CD4-positive, alpha-beta T cell (primary cell): ENCODE measurements at regions not wholly inside any gene's neighbourhood (a gene's known extent, or its start where the extent isn't known, plus 50 kb on each side); places are given as distances from the start of the nearest gene placed in this dataset.
"Not testable (repeated sequence)": the region's sequence is repeated elsewhere in the genome, so short reads cannot be mapped to it uniquely, and the experiment has no call there.

Experiments
- ATAC-seq: fragments of 200-7000 bp; cut with Tn5 transposase; one replicate; pipeline ENCODE4 v1.10.0; 2022; ENCODE audit warnings: mild to moderate bottlenecking; ENCODE audit not compliant: poor library complexity
- CTCF ChIA-PET: fragments of 350-600 bp; sonication (Branson Sonifier 250); formaldehyde crosslinking; loops from one replicate; lab custom pipeline; 2021; ENCODE audit warnings: antibody characterized with exemption, inconsistent platforms; lab: Charles Lee
- POLR2A ChIA-PET: fragments of 350-600 bp; sonication (Branson Sonifier 250); formaldehyde crosslinking; loops from one replicate; lab custom pipeline; 2021; ENCODE audit warnings: antibody characterized with exemption, inconsistent platforms; lab: Charles Lee
- DNase-seq, 14 experiments: peaks; one replicate each; pipeline ENCODE4 v3.0.0-alpha.2; 2013 to 2020; ENCODE audit warnings: mixed read lengths in 2 of 14
- H3K27ac ChIP-seq, 2 donors: one replicate each; pipeline versions ENCODE4 v1.5.1 to v1.7.0; 2013; ENCODE audit warnings: low read length in 2 of 2, low read depth in 1 of 2, mild to moderate bottlenecking in 1 of 2
- H3K27me3 ChIP-seq, 2 experiments: 1 replicate in 1 of 2; 2 replicates in 1 of 2; pipeline versions ENCODE4 v1.6.1 to v1.7.0; 2013; ENCODE audit warnings: low read length in 2 of 2, control low read depth in 1 of 2, mild to moderate bottlenecking in 1 of 2, moderate library complexity in 1 of 2; ENCODE audit not compliant: insufficient read depth in 2 of 2, control insufficient read depth in 1 of 2
- H3K36me3 ChIP-seq: one replicate; pipeline ENCODE4 v1.6.1; 2013; ENCODE audit warnings: low read length, control low read depth; ENCODE audit not compliant: insufficient read depth
- H3K4me1 ChIP-seq: one replicate; pipeline ENCODE4 v1.6.1; 2013; ENCODE audit warnings: low read length, control low read depth; ENCODE audit not compliant: insufficient read depth
- H3K4me3 ChIP-seq: one replicate; pipeline ENCODE4 v1.5.1; 2013; ENCODE audit warnings: mild to moderate bottlenecking, low read length, moderate library complexity
- H3K9me3 ChIP-seq, 2 experiments: 1 replicate in 1 of 2; 2 replicates in 1 of 2; pipeline versions ENCODE4 v1.6.1 to v1.7.0; 2013; ENCODE audit warnings: low read length in 2 of 2, mild to moderate bottlenecking in 2 of 2, control low read depth in 1 of 2, moderate library complexity in 1 of 2; ENCODE audit not compliant: control insufficient read depth in 1 of 2, insufficient read depth in 1 of 2
- H3K27ac Mint-ChIP-seq: one replicate; pipeline ENCODE4 v1.8.0; 2020; ENCODE audit warnings: mixed read lengths
- H3K27me3 Mint-ChIP-seq: one replicate; pipeline ENCODE4 v1.8.0; 2021; ENCODE audit warnings: mixed read lengths
- H3K36me3 Mint-ChIP-seq: one replicate; pipeline ENCODE4 v1.8.0; 2021; ENCODE audit warnings: low read depth, mixed read lengths
- H3K4me1 Mint-ChIP-seq: one replicate; pipeline ENCODE4 v1.8.0; 2021; ENCODE audit warnings: low read depth, mixed read lengths
- H3K4me3 Mint-ChIP-seq: one replicate; pipeline ENCODE4 v1.8.0; 2020; ENCODE audit warnings: mild to moderate bottlenecking, mixed read lengths
- H3K9me3 Mint-ChIP-seq: one replicate; pipeline ENCODE4 v1.8.0; 2020; ENCODE audit warnings: mixed read lengths
- CTCF ChIP-seq: fragments of 200-600 bp; IDR thresholded peaks from one replicate; pipeline ENCODE4 v1.8.0; 2022; ENCODE audit warnings: antibody characterized with exemption, mild to moderate bottlenecking
- intact Hi-C, 2 experiments: fragments of 100-400 bp; cut with DNase I in 1 of 2; cut with micrococcal nuclease in 1 of 2; formaldehyde crosslinking; loops; one replicate each; pipeline versions ENCODE4 v1.15.1 to v1.9.0; 2023 to 2025; cut with DNase I, micrococcal nuclease

GRCh38 chr13:50762969-50763567 lies 80.4 kb downstream of the DLEU7 start:
- Histone ChIP-seq H3K27me3 (no peaks in the 10 kb centered on the region), H3K9me3 (peaks cover 0 to 8% of the 10 kb centered on the region in 2 experiments), H3K27ac (no peak overlapping the region), H3K36me3 (no peaks in the 10 kb centered on the region), H3K4me3 (no peak overlapping the region), H3K4me1 (no peaks in the 10 kb centered on the region)
- no peak overlapping the region for H3K27ac Mint-ChIP-seq
- DNase-seq (no peak), ATAC-seq (no peak)
- ChIA-PET CTCF (no interaction called here), POLR2A (no interaction called here)
- no peaks in the 10 kb centered on the region for H3K9me3 Mint-ChIP-seq
- intact Hi-C loops: no loop called here
- H3K36me3 Mint-ChIP-seq: no peaks in the 10 kb centered on the region
- no peak for TF ChIP-seq CTCF
- no peaks in the 10 kb centered on the region for H3K4me1 Mint-ChIP-seq
- H3K27me3 Mint-ChIP-seq: no peaks in the 10 kb centered on the region
- H3K4me3 Mint-ChIP-seq: no peak overlapping the region

GRCh38 chr13:50766013-50766412 lies 77.5 kb downstream of the DLEU7 start:
- intact Hi-C loops: no loop called here
- no peak overlapping the region for H3K4me3 Mint-ChIP-seq
- TF ChIP-seq CTCF: no peak
- H3K27ac Mint-ChIP-seq: no peak overlapping the region
- H3K27me3 Mint-ChIP-seq: no peaks in the 10 kb centered on the region
- no peaks in the 10 kb centered on the region for H3K4me1 Mint-ChIP-seq
- Histone ChIP-seq H3K4me3 (no peak overlapping the region), H3K4me1 (no peaks in the 10 kb centered on the region), H3K36me3 (no peaks in the 10 kb centered on the region), H3K27me3 (no peaks in the 10 kb centered on the region), H3K9me3 (peaks cover 0 to 5% of the 10 kb centered on the region in 2 experiments), H3K27ac (no peak overlapping the region)
- ChIA-PET POLR2A (no interaction called here), CTCF (no interaction called here)
- DNase-seq: no peak
- peaks cover 4% of the 10 kb centered on the region for H3K9me3 Mint-ChIP-seq
- H3K36me3 Mint-ChIP-seq: no peaks in the 10 kb centered on the region
- no peak for ATAC-seq

GRCh38 chr13:50766695-50767094 lies 76.8 kb downstream of the DLEU7 start:
- no peak overlapping the region for H3K27ac ChIP-seq
- no peak for TF ChIP-seq CTCF
- no peak overlapping the region for H3K27ac Mint-ChIP-seq
- DNase-seq (no peak), ATAC-seq (no peak)
- H3K9me3 ChIP-seq: peaks cover 0 to 5% of the 10 kb centered on the region in 2 experiments
- H3K4me1 ChIP-seq: no peaks in the 10 kb centered on the region
- H3K27me3 Mint-ChIP-seq: no peaks in the 10 kb centered on the region
- no peaks in the 10 kb centered on the region for H3K36me3 Mint-ChIP-seq
- ChIA-PET POLR2A (no interaction called here), CTCF (no interaction called here)
- intact Hi-C loops: no loop called here
- no peaks in the 10 kb centered on the region for H3K27me3 ChIP-seq
- no peaks in the 10 kb centered on the region for H3K36me3 ChIP-seq
- peaks cover 4% of the 10 kb centered on the region for H3K9me3 Mint-ChIP-seq
- H3K4me1 Mint-ChIP-seq: no peaks in the 10 kb centered on the region
- no peak overlapping the region for H3K4me3 ChIP-seq
- no peak overlapping the region for H3K4me3 Mint-ChIP-seq

GRCh38 chr13:50772881-50773280 lies 70.6 kb downstream of the DLEU7 start:
- H3K4me3 Mint-ChIP-seq, DNase-seq, H3K4me3 ChIP-seq, POLR2A ChIA-PET, CTCF ChIA-PET, ATAC-seq, H3K9me3 Mint-ChIP-seq, H3K4me1 ChIP-seq, H3K9me3 ChIP-seq, H3K27ac ChIP-seq, intact Hi-C loops, H3K27ac Mint-ChIP-seq, H3K27me3 ChIP-seq, H3K4me1 Mint-ChIP-seq, H3K36me3 ChIP-seq, H3K36me3 Mint-ChIP-seq: not testable (repeated sequence)
- H3K27me3 Mint-ChIP-seq: peaks cover 10% of the 10 kb centered on the region
